Ovary (tissue), 3 donors: ENCODE measurements at regions not wholly inside any gene's neighbourhood (a gene's known extent, or its start where the extent isn't known, plus 50 kb on each side); places are given as distances from the start of the nearest gene placed in this dataset.

ENCODE experiments used
- EP300 ChIP-seq: sonication (generic); formaldehyde crosslinking; IDR thresholded peaks from one replicate; pipeline ENCODE4 v1.6.1; 2017; ENCODE audit warnings: antibody characterized with exemption
- TF ChIP-seq, protein P1 (sequence below), 3 donors: fragments of 450-650 bp in 2 of 3; fragments of 200-600 bp in 1 of 3; IDR thresholded peaks; one replicate each; pipeline versions ENCODE4 v1.5.1 to v1.8.0; 2016 to 2022; ENCODE audit warnings: antibody characterized with exemption in 3 of 3, mild to moderate bottlenecking in 1 of 3
- donor health status: DM: no; HTN: no; CAD: no.

DNA sequence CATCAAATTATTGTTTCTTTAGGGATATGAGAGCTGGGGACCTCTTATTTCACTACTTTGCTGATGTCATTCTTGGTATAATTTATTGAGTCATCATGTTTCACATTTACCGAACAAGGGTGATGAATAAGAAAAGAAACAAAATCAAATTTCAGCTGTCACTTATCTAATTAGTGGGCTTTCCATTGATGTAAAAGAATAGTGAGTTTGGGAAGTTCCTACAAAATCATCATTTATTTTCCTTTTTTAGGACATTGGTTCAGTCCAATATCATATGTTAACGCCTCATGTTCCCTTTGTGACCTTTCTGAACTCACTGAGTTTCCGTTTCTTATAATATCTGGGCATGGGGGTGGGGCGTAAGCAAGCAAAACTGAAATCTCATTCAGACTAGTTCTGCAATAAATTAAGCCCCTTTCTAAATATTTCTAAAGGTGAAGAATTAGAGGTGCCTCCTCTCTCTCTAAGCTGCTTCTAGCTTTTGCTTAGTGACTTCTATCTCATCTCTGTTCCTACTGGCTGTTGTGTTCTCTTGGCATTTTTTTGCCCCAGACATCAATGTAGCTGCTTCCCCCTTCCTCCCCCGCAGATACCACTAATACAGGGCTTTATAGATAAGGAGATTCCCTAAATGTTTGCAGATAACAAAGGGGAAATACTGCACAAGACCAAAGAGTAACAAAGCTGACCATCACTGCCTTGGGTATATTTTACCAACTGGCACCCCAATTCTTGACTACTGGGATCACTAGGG is 238.0 kb upstream of the CTNNB1 start:
- TF ChIP-seq EP300 = no peak
- TF ChIP-seq, protein P1, sequence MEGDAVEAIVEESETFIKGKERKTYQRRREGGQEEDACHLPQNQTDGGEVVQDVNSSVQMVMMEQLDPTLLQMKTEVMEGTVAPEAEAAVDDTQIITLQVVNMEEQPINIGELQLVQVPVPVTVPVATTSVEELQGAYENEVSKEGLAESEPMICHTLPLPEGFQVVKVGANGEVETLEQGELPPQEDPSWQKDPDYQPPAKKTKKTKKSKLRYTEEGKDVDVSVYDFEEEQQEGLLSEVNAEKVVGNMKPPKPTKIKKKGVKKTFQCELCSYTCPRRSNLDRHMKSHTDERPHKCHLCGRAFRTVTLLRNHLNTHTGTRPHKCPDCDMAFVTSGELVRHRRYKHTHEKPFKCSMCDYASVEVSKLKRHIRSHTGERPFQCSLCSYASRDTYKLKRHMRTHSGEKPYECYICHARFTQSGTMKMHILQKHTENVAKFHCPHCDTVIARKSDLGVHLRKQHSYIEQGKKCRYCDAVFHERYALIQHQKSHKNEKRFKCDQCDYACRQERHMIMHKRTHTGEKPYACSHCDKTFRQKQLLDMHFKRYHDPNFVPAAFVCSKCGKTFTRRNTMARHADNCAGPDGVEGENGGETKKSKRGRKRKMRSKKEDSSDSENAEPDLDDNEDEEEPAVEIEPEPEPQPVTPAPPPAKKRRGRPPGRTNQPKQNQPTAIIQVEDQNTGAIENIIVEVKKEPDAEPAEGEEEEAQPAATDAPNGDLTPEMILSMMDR (IDR thresholded peaks at IDR 0.05) = no peak
